NCI-H82 treated with DMSO at 0.1 percent for 48 hours (cell line): ENCODE measurements at regions not wholly inside any gene's neighbourhood (a gene's known extent, or its start where the extent isn't known, plus 50 kb on each side); places are given as distances from the start of the nearest gene placed in this dataset.

ENCODE experiments used
- DNase-seq: peaks from one replicate; lab custom pipeline; 2025; ENCODE audit not compliant: unreplicated experiment; lab: John Stamatoyannopoulos, UW

GRCh38 chr13:103859952-103860351, 793.7 kb upstream of the SLC10A2 start:
- no peak for DNase-seq

DNA sequence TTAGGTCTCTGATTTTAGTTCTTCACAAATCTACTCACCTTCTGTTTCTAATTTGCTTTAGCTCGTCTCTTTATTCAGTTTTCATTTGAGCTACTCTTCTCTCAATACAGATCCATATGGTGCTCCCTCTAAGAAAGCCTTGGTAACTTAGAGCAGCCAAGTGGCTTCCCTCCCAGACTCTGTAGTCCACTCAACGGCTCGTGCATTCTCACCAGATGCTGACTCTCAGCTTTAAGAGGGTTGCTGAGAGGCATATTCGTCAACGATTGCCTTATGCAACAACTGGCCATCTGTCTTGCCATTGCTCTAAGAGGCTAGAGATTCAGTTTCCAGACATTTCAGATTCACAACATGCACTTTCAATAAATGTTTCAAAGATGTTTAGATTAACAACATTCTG, 785.8 kb upstream of the SLC10A2 start:
- DNase-seq: peak; percentile 83

GRCh38 chr13:103844471-103844870, 778.3 kb upstream of the SLC10A2 start:
- no peak for DNase-seq

DNA sequence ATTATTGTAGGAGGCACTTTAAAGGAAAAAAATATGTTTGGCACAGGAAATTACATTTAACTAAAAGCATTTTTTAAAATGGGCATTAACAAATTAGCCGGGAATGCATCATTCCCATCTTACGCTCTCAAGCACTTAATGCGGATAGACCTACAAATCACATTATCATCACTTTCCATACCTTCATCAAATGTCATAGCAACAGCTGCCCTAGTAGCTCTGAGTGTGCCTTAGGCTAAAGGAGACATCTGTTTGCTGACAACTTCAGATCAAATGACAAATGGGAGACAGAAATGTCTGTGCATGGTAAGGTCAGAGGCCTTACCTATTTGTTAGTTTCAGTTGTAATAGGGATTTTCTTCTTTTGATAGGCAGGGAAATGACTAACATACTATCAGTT, 773.2 kb upstream of the SLC10A2 start:
- DNase-seq: peak; percentile 99

GRCh38 chr13:103835052-103835451, 768.8 kb upstream of the SLC10A2 start:
- DNase-seq: no peak

GRCh38 chr13:103833294-103833852, 767.2 kb upstream of the SLC10A2 start:
- DNase-seq: no peak

DNA sequence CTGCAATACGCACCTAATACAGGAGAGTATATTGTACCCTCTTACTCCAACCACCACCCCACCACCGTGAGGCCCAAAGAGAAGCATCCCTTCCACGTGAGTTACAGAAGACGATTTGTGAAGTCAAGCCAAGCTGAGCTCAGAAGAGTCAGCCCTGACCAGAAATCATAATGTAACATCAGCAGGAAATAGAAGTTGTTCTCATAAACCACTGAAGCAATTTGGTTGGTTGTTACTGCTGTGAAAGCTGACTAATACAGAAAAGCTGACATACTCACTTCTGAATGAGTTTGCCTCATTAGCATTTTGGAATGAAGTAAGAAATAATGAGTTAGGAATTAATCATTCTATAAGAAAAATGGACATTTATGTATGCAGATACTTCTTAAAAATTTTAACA, 749.4 kb upstream of the SLC10A2 start:
- DNase-seq: no peak

- DNase-seq: no peak
Observed at GRCh38 chr13:103812971-103813370, 746.8 kb upstream of the SLC10A2 start.

- no peak for DNase-seq
Observed at GRCh38 chr13:103812558-103812957, 746.3 kb upstream of the SLC10A2 start.

DNA sequence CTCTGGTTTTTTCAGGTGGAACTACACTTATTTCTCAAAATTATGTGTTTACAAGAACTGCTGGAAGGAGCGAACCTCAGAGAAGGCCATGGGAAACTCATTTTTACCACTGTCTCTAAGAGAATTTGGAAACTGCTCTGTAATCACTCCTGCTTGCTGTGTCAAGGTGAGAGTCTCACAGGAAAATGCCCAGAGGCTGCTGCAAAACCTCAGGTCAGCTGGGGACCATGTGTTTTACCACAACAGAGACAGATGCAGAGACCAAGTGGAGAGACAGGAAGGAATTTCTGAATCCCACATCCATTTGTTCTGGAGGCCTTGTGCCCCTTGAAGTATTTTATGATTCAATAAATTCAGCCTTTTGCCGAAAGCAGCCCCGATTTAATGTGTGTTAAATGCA, 743.8 kb upstream of the SLC10A2 start:
- DNase-seq: no peak

- no peak for DNase-seq
Observed at GRCh38 chr13:103805771-103806170, 739.6 kb upstream of the SLC10A2 start.

DNA sequence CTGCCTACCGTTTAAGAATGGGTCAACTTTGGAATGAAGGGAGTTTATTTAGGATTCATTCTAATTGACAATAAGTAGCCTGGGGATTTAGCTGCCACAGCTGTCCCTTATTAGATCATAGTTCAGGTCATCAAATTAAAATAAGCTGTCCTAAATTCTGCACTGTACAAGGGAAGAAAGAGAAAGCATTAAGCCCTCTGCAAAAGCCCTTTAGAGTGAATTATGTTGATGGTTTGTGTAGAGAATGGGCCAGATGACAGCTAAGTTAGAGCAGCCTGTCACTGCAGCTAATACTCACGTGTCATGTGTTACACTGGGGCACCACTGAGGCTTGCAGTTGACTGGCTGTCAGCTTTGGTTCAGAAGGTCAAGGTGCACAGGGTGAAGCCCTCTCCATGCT, 737.1 kb upstream of the SLC10A2 start:
- peak; percentile 99 for DNase-seq

DNA sequence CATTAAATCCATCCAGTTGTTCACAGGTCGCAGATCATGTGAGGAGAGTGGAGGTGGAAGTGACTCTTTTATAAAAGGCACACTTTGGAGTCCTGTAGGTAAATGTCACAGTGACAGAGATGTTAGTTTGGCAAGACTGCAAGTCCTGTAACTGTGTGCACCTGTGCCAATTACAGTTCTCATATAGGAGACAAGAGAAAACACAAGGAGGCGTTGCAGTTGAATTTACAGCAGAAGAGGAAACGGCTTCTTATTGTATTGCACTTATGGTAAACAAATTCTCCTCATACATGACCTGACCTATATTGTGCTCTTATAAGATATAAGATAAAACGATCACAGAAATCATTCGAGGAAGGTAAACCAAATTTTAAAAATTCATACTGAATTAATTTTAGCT, 732.8 kb upstream of the SLC10A2 start:
- no peak for DNase-seq

- no peak for DNase-seq
Observed at GRCh38 chr13:103795892-103796478, 729.8 kb upstream of the SLC10A2 start.

GRCh38 chr13:103794526-103794925, 728.3 kb upstream of the SLC10A2 start:
- DNase-seq: no peak

DNA sequence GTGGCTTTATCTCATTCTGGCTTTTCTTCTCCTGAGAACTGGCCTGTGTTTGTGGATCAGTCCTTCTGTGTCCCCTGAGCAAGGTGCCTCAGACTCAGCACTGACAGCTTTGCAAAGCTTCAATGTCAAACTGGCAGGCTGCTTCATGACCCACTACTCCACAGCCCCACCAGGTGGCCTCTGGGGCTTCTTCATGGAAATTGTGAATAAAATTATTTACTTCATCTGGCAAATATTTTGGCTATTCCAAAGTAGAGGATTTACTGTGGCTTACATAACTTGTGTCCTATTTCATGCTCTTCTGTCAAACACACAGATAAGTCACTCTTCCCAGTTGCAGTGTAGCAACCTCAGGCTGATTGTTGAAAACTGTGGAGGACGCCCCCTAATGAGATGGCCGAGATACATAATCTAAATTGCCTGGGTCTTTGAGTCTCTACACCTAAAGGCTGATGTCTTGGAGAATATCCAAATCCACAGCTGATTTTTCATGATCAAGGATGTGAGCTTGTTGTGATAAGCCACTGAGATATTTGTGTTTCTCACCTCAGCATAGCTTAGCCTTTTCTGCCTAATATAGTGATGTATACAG, 721.9 kb upstream of the SLC10A2 start:
- no peak for DNase-seq

GRCh38 chr13:103772576-103772975, 706.4 kb upstream of the SLC10A2 start:
- DNase-seq: no peak

DNA sequence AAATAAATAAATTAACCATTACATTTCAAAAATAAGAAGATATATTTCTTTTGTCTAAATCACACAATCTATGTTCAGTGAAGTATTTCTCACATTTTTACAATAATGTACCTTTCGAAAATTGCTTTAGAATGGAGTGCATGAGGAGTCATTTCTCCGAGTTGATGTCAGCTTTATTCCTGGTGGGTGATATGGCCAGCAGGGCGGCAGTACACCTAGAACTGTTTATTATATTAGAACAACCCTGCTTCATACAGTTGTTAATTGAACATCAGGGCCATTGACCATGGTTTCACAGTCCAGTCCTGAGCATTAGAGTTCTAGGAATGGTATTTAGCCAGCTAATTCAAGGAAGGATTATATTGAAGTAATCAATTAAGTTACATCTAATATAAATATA, 696.3 kb upstream of the SLC10A2 start:
- no peak for DNase-seq

- no peak for DNase-seq
Observed at GRCh38 chr13:103759361-103759760, 693.1 kb upstream of the SLC10A2 start.

GRCh38 chr13:103758222-103758621, 692.0 kb upstream of the SLC10A2 start:
- DNase-seq: no peak

DNA sequence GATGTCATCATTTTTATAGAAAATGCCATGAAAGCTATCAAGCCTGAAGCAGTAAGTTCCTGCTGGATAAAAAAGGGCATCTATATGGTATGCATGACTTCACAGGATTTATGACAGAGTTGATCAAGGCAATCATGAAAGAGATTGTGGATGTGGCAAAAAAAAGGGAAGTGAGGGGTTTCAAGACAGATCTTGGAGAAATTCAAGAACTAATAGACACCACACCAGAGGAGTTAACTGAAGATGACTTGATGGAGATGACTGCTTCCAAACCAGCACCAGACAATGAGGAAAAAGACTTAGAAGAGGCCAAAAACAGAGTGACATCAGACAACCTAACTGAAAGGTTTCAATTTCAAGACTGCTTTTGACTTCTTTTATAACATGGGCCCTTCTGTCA, 691.1 kb upstream of the SLC10A2 start:
- no peak for DNase-seq

DNA sequence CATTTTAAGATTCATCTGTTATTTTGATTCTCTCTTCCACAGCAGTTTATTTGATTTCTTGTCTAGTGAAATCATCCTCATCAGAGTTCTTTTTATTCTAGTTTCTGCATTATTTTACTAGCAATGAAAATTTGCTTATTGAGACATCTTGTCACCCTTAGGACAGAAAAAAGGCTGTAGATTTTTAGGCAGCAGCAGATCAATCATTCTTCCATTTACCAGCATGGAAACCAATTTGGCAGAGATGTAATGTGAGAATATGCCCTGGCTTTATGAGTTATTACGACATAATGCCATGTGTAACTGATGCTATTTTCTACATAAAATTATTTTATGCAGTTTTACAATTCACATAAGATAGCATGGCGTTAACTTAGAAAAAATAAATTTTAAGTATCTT, 688.6 kb upstream of the SLC10A2 start:
- DNase-seq: no peak

- no peak for DNase-seq
Observed at GRCh38 chr13:103734837-103735236, 668.6 kb upstream of the SLC10A2 start.
